MM.1S (cell line): ENCODE measurements at regions not wholly inside any gene's neighbourhood (a gene's known extent, or its start where the extent isn't known, plus 50 kb on each side); places are given as distances from the start of the nearest gene placed in this dataset.

Experiments used
- DNase-seq: peaks from one replicate; pipeline ENCODE4 v3.0.0-alpha.2; 2015
- H2AFZ ChIP-seq: fragments of 300-600 bp; sonication (generic); 2 replicates; pipeline ENCODE4 v1.6.0; 2016; ENCODE audit warnings: antibody characterized with exemption, low read length
- H3F3A ChIP-seq: fragments of 300-600 bp; sonication (generic); 2 replicates; pipeline ENCODE4 v1.6.1; 2016; ENCODE audit warnings: mild to moderate bottlenecking, antibody characterized with exemption, low read length, moderate library complexity, mixed read lengths; ENCODE audit not compliant: insufficient read depth
- H3K27ac ChIP-seq: fragments of 300-600 bp; sonication (generic); 2 replicates; pipeline ENCODE4 v1.5.1; 2016; ENCODE audit warnings: mild to moderate bottlenecking, low read length
- H3K27me3 ChIP-seq: fragments of 300-600 bp; sonication (generic); replicated peaks from 2 replicates; pipeline ENCODE4 v1.6.0; 2016; ENCODE audit warnings: low read length; ENCODE audit not compliant: insufficient read depth
- H3K36me3 ChIP-seq: fragments of 300-600 bp; sonication (generic); replicated peaks from 2 replicates; pipeline ENCODE4 v1.6.1; 2016; ENCODE audit warnings: mild to moderate bottlenecking, low read length, mixed read lengths; ENCODE audit not compliant: insufficient read depth
- H3K4me1 ChIP-seq: fragments of 300-600 bp; sonication (generic); 2 replicates; pipeline ENCODE4 v1.6.1; 2016; ENCODE audit warnings: low read length, mixed read lengths
- H3K4me2 ChIP-seq: fragments of 300-600 bp; sonication (generic); 2 replicates; pipeline ENCODE4 v1.6.0; 2016; ENCODE audit warnings: low read depth, low read length
- H3K4me3 ChIP-seq: fragments of 300-600 bp; sonication (generic); 2 replicates; pipeline ENCODE4 v1.5.1; 2016; ENCODE audit warnings: low read length, mixed read lengths
- H3K79me2 ChIP-seq: fragments of 300-600 bp; sonication (generic); 2 replicates; pipeline ENCODE4 v1.6.1; 2016; ENCODE audit warnings: mixed run types, low read length, mixed read lengths
- H3K9ac ChIP-seq: fragments of 300-600 bp; sonication (generic); 2 replicates; pipeline ENCODE4 v1.6.1; 2016; ENCODE audit warnings: low read length, mixed read lengths
- H3K9me2 ChIP-seq: fragments of 300-600 bp; sonication (generic); replicated peaks from 2 replicates; pipeline ENCODE4 v1.6.1; 2016; ENCODE audit warnings: mild to moderate bottlenecking, low read length, mixed read lengths; ENCODE audit not compliant: insufficient read depth
- H3K9me3 ChIP-seq: fragments of 300-600 bp; sonication (generic); replicated peaks from 2 replicates; pipeline ENCODE4 v1.6.1; 2016; ENCODE audit warnings: mild to moderate bottlenecking, low read length, mixed read lengths; ENCODE audit not compliant: insufficient read depth
- H4K20me1 ChIP-seq: fragments of 300-600 bp; sonication (generic); 2 replicates; pipeline ENCODE4 v1.6.1; 2016; ENCODE audit warnings: mild to moderate bottlenecking, low read length, moderate library complexity, mixed read lengths; ENCODE audit not compliant: insufficient read depth
- EZH2 ChIP-seq: fragments of 300-600 bp; sonication (generic); optimal IDR thresholded peaks from 2 replicates; pipeline ENCODE3; 2017; ENCODE audit warnings: low read depth, mild to moderate bottlenecking, antibody characterized with exemption, low read length, mixed read lengths
- EZH2phosphoT487 ChIP-seq: fragments of 300-600 bp; sonication (generic); IDR thresholded peaks from 2 replicates; pipeline ENCODE4 v1.6.1; 2018; ENCODE audit warnings: antibody characterized with exemption, low read length
- TF ChIP-seq, protein P1 (sequence below): fragments of 300-600 bp; sonication (generic); IDR thresholded peaks from 2 replicates; pipeline ENCODE4 v1.5.1; 2016; ENCODE audit warnings: antibody characterized with exemption, low read length, mixed read lengths

DNA sequence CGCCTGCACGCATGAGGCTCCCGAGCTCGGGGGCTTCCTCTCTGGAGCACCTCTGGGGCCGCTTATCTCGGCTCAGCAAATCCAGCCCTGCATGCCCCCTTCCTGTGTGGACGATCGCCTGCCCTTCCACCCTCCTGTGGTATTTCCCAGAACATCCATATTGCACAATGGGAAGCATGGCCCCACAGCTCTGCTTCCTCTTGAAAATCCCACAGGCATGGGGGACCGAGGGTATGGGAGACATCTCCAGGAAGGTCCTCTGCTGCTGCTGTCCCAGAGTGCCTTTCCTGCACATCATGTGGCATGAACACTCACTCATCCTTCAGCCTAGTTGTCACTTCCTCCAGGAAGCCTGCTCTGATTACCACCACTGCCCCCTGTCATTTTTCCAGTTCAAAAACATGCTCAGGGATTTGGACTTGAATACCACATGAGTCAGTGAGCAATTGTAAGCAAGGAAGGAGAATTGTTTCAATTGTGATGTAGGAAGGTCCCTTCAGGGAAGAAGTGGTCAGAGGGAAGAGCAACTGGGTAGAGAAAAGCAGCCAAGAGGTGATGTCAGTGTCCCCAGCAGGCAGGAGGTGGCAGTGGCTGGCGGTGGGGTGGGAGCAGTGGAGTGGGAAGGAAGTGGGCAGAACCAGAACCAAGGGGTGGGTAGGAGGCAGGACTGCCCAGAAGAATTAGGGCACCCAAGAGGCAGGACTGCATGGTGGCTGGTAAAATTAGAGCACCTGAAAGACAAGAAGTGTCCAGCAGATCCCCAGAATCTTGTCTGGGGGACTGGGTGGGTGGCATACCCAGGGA is 67.5 kb upstream of the ZMIZ1 start:
- H3K79me2 ChIP-seq, result no peaks in the 10 kb centered on the region
- no peak for DNase-seq
- no peak for TF ChIP-seq EZH2
- TF ChIP-seq EZH2phosphoT487, result no peak
- TF ChIP-seq, protein P1, sequence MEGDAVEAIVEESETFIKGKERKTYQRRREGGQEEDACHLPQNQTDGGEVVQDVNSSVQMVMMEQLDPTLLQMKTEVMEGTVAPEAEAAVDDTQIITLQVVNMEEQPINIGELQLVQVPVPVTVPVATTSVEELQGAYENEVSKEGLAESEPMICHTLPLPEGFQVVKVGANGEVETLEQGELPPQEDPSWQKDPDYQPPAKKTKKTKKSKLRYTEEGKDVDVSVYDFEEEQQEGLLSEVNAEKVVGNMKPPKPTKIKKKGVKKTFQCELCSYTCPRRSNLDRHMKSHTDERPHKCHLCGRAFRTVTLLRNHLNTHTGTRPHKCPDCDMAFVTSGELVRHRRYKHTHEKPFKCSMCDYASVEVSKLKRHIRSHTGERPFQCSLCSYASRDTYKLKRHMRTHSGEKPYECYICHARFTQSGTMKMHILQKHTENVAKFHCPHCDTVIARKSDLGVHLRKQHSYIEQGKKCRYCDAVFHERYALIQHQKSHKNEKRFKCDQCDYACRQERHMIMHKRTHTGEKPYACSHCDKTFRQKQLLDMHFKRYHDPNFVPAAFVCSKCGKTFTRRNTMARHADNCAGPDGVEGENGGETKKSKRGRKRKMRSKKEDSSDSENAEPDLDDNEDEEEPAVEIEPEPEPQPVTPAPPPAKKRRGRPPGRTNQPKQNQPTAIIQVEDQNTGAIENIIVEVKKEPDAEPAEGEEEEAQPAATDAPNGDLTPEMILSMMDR, result no peak
- H3K9ac ChIP-seq, result no peak overlapping the region
- H2AFZ ChIP-seq, result no peak overlapping the region
- no peaks in the 10 kb centered on the region for H3K36me3 ChIP-seq
- no peak overlapping the region for H3K4me2 ChIP-seq
- H3K27me3 ChIP-seq, result no peaks in the 10 kb centered on the region
- H3K9me3 ChIP-seq, result no peaks in the 10 kb centered on the region
- H3K4me3 ChIP-seq, result no peak overlapping the region
- no peaks in the 10 kb centered on the region for H3K9me2 ChIP-seq
- H3K4me1 ChIP-seq, result peaks cover 9% of the 10 kb centered on the region; the same call in 1 of the 2 replicates
- no peaks in the 10 kb centered on the region for H3F3A ChIP-seq
- H4K20me1 ChIP-seq, result no peaks in the 10 kb centered on the region
- H3K27ac ChIP-seq, result no peak overlapping the region

DNA sequence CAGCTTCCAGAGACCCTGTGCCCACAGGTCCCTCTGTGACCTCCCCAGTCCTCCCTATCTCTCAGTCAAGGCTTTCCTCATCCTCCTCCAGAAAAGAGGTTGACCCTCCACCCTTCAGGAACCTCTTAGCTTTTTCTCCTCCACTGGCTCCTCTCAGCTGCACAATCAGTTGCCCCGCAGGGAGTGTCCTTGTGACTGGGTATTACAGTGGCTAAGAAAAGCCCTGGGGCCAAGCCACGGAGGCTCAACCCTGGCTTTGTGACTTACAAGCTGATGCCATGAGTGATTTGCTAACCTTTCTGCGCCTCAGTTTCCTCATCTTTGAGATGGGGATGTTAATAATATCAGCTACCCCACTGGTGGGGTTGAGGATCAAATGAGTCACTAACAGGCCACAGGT is 66.4 kb upstream of the ZMIZ1 start:
- no peak overlapping the region for H3K4me2 ChIP-seq
- TF ChIP-seq EZH2phosphoT487 (no peak), EZH2 (no peak)
- TF ChIP-seq, protein P1, result no peak
- no peaks in the 10 kb centered on the region for H3K79me2 ChIP-seq
- no peak overlapping the region for H3K4me3 ChIP-seq
- H3K9ac ChIP-seq, result no peak overlapping the region
- H3K4me1 ChIP-seq, result peaks cover 10% of the 10 kb centered on the region; the same call in 1 of the 2 replicates
- no peaks in the 10 kb centered on the region for H3K9me2 ChIP-seq
- no peak overlapping the region for H2AFZ ChIP-seq
- H3F3A ChIP-seq, result no peaks in the 10 kb centered on the region
- no peaks in the 10 kb centered on the region for H3K36me3 ChIP-seq
- H3K9me3 ChIP-seq, result no peaks in the 10 kb centered on the region
- no peak for DNase-seq
- no peaks in the 10 kb centered on the region for H4K20me1 ChIP-seq
- H3K27ac ChIP-seq, result no peak overlapping the region
- no peaks in the 10 kb centered on the region for H3K27me3 ChIP-seq

DNA sequence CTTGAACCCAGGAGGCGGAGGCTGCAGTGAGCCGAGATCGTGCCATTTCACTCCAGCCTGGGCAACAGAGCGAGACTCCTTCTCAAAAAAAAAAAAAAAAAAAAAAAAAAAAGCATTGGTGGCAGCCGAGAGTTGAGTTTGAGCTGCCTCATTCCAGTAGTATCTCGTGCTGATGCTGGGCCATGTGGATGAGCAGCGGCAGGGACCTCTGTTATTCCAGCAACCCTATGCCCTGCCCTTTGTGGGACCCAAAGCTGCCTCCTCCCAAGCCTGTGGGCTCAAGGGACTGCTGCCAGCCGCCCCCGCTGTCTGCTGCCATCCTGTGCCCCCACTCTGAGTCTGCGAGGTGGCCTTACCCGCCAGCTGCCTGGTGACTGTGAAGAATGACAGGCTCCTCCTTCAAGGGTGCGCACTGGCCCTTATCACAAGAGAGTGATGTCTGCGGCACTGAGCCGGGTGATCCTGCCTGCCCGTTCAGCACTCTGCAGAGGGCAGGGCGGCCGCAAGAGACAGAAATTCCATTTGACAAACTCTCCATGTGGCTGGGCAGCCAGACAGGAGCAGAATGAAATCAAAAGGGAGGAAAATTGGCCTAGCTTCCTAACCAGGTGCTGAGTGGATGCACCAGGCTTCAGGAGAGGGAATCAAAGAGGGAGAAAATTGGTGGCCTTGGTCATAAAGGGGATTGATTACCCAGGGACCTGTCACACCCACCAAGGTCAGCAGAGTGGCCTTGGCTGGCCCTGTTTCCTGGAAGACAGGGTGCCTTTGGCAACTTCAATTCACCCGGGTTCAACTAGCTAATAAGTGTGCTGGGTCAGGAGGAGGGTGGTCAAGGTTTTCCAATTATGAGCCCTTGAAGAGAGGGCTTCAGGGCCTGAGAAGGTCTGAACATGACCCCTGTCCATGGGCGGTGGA is 65.3 kb upstream of the ZMIZ1 start:
- H4K20me1 ChIP-seq, result no peaks in the 10 kb centered on the region
- H3K4me1 ChIP-seq, result peaks cover 10% of the 10 kb centered on the region; the same call in 1 of the 2 replicates
- H3K4me3 ChIP-seq, result no peak overlapping the region
- no peak overlapping the region for H3K9ac ChIP-seq
- no peaks in the 10 kb centered on the region for H3K27me3 ChIP-seq
- no peak overlapping the region for H3K4me2 ChIP-seq
- no peaks in the 10 kb centered on the region for H3K79me2 ChIP-seq
- no peaks in the 10 kb centered on the region for H3K9me3 ChIP-seq
- H3K36me3 ChIP-seq, result no peaks in the 10 kb centered on the region
- no peaks in the 10 kb centered on the region for H3F3A ChIP-seq
- no peak overlapping the region for H2AFZ ChIP-seq
- H3K27ac ChIP-seq, result no peak overlapping the region
- DNase-seq, result no peak
- TF ChIP-seq EZH2, result no peak
- TF ChIP-seq, protein P1, result no peak
- TF ChIP-seq EZH2phosphoT487, result no peak
- H3K9me2 ChIP-seq, result no peaks in the 10 kb centered on the region
